Kidney (tissue), 13 donors: ENCODE measurements at regions not wholly inside any gene's neighbourhood (a gene's known extent, or its start where the extent isn't known, plus 50 kb on each side); places are given as distances from the start of the nearest gene placed in this dataset.

Experiments
- DNase-seq, 5 donors: peaks; one replicate each; pipeline ENCODE4 v3.0.0-alpha.2; 2013 to 2020
- FAIRE-seq: peaks from 2 replicates; lab custom pipeline; 2012; peaks lifted over from hg19 to GRCh38; lab: Jason Lieb, UNC
- H3K27ac ChIP-seq, 2 donors: one replicate each; pipeline ENCODE4 v1.7.0; 2013; ENCODE audit warnings: low read depth in 2 of 2, low read length in 2 of 2, inconsistent platforms in 1 of 2
- H3K27me3 ChIP-seq: one replicate; pipeline ENCODE4 v1.7.1; 2013; ENCODE audit warnings: low read length, inconsistent platforms; ENCODE audit not compliant: control insufficient read depth, insufficient read depth
- H3K36me3 ChIP-seq, 3 donors: one replicate each; pipeline versions ENCODE4 v1.7.0 to v1.7.1; 2013; ENCODE audit warnings: low read length in 3 of 3, control low read depth in 1 of 3, inconsistent platforms in 1 of 3; ENCODE audit not compliant: insufficient read depth in 3 of 3, control insufficient read depth in 2 of 3
- H3K4me1 ChIP-seq, 3 donors: one replicate each; pipeline versions ENCODE4 v1.7.0 to v1.7.1; 2013; ENCODE audit warnings: low read length in 3 of 3, inconsistent platforms in 1 of 3, low read depth in 1 of 3; ENCODE audit not compliant: control insufficient read depth in 2 of 3, insufficient read depth in 2 of 3
- H3K4me3 ChIP-seq, 3 donors: one replicate each; pipeline versions ENCODE4 v1.7.0 to v1.8.1; 2013; ENCODE audit warnings: low read length in 3 of 3, control low read depth in 1 of 3, inconsistent platforms in 1 of 3
- H3K9ac ChIP-seq, 3 donors: one replicate each; pipeline versions ENCODE4 v1.7.0 to v1.7.1; 2013; ENCODE audit warnings: low read length in 3 of 3, control low read depth in 1 of 3, inconsistent platforms in 1 of 3
- H3K9me3 ChIP-seq, 3 donors: one replicate each; pipeline versions ENCODE4 v1.7.0 to v1.7.1; 2013; ENCODE audit warnings: low read length in 3 of 3, control low read depth in 1 of 3, inconsistent platforms in 1 of 3; ENCODE audit not compliant: control insufficient read depth in 2 of 3, insufficient read depth in 1 of 3
- CTCF ChIP-seq: IDR thresholded peaks from 3 replicates; pipeline ENCODE4 v1.5.1; 2012; ENCODE audit warnings: mild to moderate bottlenecking, moderate library complexity, borderline replicate concordance; ENCODE audit not compliant: insufficient read depth; ENCODE audit errors: extremely low read depth
- intact Hi-C: fragments of 100-400 bp; cut with DNase I; formaldehyde crosslinking; loops from one replicate; pipeline ENCODE4 v1.11.1; 2022
- donor health status: control.
- donor health status: control.
- donor health status: control.
- donor health status: control.
- donor health status: control.
- donor health status: DM: yes; HTN: yes; CAD: no.
- donor health status: Normal renal cell carcinoma (clear cell type).

- DNase-seq (no peak), FAIRE-seq (no peak)
- H3K36me3 ChIP-seq, result no peaks in the 10 kb centered on the region
- no peak overlapping the region for H3K27ac ChIP-seq
- H3K9me3 ChIP-seq, result no peaks in the 10 kb centered on the region
- no peak for TF ChIP-seq CTCF
- no peak overlapping the region for H3K4me3 ChIP-seq
- intact Hi-C loops, result no loop called here
- peaks cover 2 to 19% (median 14%) of the 10 kb centered on the region in 3 donors for H3K4me1 ChIP-seq
- H3K9ac ChIP-seq, result no peak overlapping the region
- H3K27me3 ChIP-seq, result no peaks in the 10 kb centered on the region
Measured at GRCh38 chr21:41676198-41676597, 90.7 kb downstream of the RIPK4 start.

GRCh38 chr21:41675574-41675973 is 91.3 kb downstream of the RIPK4 start:
- Histone ChIP-seq H3K4me1 (peaks cover 1 to 19% (median 14%) of the 10 kb centered on the region in 3 donors), H3K9me3 (no peaks in the 10 kb centered on the region), H3K27ac (no peak overlapping the region), H3K36me3 (no peaks in the 10 kb centered on the region), H3K9ac (no peak overlapping the region), H3K4me3 (no peak overlapping the region), H3K27me3 (no peaks in the 10 kb centered on the region)
- intact Hi-C loops, result no loop called here
- DNase-seq (no peak), FAIRE-seq (no peak)
- TF ChIP-seq CTCF, result no peak

GRCh38 chr21:41674402-41674801 is 92.5 kb downstream of the RIPK4 start:
- Histone ChIP-seq H3K27me3 (no peaks in the 10 kb centered on the region), H3K9me3 (no peaks in the 10 kb centered on the region), H3K36me3 (no peaks in the 10 kb centered on the region), H3K9ac (no peak overlapping the region), H3K4me3 (no peak overlapping the region), H3K27ac (no peak overlapping the region), H3K4me1 (peaks cover 0 to 18% (median 13%) of the 10 kb centered on the region in 3 donors)
- no peak for TF ChIP-seq CTCF
- intact Hi-C loops, result no loop called here
- DNase-seq (no peak), FAIRE-seq (no peak)
